ENCODE measurements at regions not wholly inside any gene's neighbourhood (a gene's known extent, or its start where the extent isn't known, plus 50 kb on each side); places are given as distances from the start of the nearest gene placed in this dataset.

- H3K4me1 Mint-ChIP-seq, result no peaks in the 10 kb centered on the region
- no peak overlapping the region for H3K27ac Mint-ChIP-seq
- DNase-seq (ENCODE audit: low spot score), result no peak
- H3K4me3 Mint-ChIP-seq, result no peak overlapping the region
- ChIA-PET CTCF (no interaction called here), POLR2A (no interaction called here)
- H3K9me3 Mint-ChIP-seq, result peaks cover 10% of the 10 kb centered on the region
- no peaks in the 10 kb centered on the region for H3K36me3 Mint-ChIP-seq
- H3K27me3 Mint-ChIP-seq (ENCODE audit: low read depth), result no peaks in the 10 kb centered on the region; the same call in 1 of the 2 replicates
- no peak for TF ChIP-seq ZNF219 (CRISPR knock-in tag; IDR thresholded peaks at IDR 0.05; ENCODE audit: borderline replicate concordance)
- no peak for TF ChIP-seq TP53 (CRISPR knock-in tag; IDR thresholded peaks at IDR 0.05)
- no peak for TF ChIP-seq GABPB1 (CRISPR knock-in tag; IDR thresholded peaks at IDR 0.05)
- ATAC-seq, result no peak
Measured at GRCh38 chr5:12592228-12592627, 688.0 kb upstream of the CTNND2 start.

- Mint-ChIP-seq H3K27ac (no peak overlapping the region), H3K36me3 (no peaks in the 10 kb centered on the region), H3K4me1 (0 out of 2 replicates have a peak, but pooled peaks cover under 1% of the 10 kb centered on the region), H3K27me3 (ENCODE audit: low read depth) (no peaks in the 10 kb centered on the region; the same call in 1 of the 2 replicates), H3K4me3 (no peak overlapping the region), H3K9me3 (peaks cover 24% of the 10 kb centered on the region)
- ATAC-seq (no peak), DNase-seq (ENCODE audit: low spot score) (no peak)
- ChIA-PET POLR2A (no interaction called here), CTCF (no interaction called here)
- TF ChIP-seq ERG (CRISPR knock-in tag; IDR thresholded peaks at IDR 0.05) (no peak), GRHL2 (CRISPR knock-in tag; IDR thresholded peaks at IDR 0.05; ENCODE audit: insufficient replicate concordance, severe bottlenecking) (no peak), NFE2L1 (CRISPR knock-in tag; IDR thresholded peaks at IDR 0.05) (no peak), MXD4 (CRISPR knock-in tag; IDR thresholded peaks at IDR 0.05; ENCODE audit: borderline replicate concordance) (no peak), HMGA2 (CRISPR knock-in tag; IDR thresholded peaks at IDR 0.05) (no peak), FOXP1 (CRISPR knock-in tag; IDR thresholded peaks at IDR 0.05; ENCODE audit: borderline replicate concordance) (no peak), CTCF (IDR thresholded peaks at IDR 0.05) (no peak), ZNF138 (CRISPR knock-in tag; conservative IDR thresholded peaks at IDR 0.05) (no peak), ZNF396 (CRISPR knock-in tag; IDR thresholded peaks at IDR 0.05; ENCODE audit: borderline replicate concordance) (no peak), ZNF281 (CRISPR knock-in tag; IDR thresholded peaks at IDR 0.05) (no peak)
- TF ChIP-seq, protein P1, sequence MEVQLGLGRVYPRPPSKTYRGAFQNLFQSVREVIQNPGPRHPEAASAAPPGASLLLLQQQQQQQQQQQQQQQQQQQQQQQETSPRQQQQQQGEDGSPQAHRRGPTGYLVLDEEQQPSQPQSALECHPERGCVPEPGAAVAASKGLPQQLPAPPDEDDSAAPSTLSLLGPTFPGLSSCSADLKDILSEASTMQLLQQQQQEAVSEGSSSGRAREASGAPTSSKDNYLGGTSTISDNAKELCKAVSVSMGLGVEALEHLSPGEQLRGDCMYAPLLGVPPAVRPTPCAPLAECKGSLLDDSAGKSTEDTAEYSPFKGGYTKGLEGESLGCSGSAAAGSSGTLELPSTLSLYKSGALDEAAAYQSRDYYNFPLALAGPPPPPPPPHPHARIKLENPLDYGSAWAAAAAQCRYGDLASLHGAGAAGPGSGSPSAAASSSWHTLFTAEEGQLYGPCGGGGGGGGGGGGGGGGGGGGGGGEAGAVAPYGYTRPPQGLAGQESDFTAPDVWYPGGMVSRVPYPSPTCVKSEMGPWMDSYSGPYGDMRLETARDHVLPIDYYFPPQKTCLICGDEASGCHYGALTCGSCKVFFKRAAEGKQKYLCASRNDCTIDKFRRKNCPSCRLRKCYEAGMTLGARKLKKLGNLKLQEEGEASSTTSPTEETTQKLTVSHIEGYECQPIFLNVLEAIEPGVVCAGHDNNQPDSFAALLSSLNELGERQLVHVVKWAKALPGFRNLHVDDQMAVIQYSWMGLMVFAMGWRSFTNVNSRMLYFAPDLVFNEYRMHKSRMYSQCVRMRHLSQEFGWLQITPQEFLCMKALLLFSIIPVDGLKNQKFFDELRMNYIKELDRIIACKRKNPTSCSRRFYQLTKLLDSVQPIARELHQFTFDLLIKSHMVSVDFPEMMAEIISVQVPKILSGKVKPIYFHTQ (CRISPR knock-in tag; IDR thresholded peaks at IDR 0.05), result no peak
- TF ChIP-seq, protein P2, sequence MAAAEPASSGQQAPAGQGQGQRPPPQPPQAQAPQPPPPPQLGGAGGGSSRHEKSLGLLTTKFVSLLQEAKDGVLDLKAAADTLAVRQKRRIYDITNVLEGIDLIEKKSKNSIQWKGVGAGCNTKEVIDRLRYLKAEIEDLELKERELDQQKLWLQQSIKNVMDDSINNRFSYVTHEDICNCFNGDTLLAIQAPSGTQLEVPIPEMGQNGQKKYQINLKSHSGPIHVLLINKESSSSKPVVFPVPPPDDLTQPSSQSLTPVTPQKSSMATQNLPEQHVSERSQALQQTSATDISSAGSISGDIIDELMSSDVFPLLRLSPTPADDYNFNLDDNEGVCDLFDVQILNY (CRISPR knock-in tag; IDR thresholded peaks at IDR 0.05), result no peak
- TF ChIP-seq, protein P3, sequence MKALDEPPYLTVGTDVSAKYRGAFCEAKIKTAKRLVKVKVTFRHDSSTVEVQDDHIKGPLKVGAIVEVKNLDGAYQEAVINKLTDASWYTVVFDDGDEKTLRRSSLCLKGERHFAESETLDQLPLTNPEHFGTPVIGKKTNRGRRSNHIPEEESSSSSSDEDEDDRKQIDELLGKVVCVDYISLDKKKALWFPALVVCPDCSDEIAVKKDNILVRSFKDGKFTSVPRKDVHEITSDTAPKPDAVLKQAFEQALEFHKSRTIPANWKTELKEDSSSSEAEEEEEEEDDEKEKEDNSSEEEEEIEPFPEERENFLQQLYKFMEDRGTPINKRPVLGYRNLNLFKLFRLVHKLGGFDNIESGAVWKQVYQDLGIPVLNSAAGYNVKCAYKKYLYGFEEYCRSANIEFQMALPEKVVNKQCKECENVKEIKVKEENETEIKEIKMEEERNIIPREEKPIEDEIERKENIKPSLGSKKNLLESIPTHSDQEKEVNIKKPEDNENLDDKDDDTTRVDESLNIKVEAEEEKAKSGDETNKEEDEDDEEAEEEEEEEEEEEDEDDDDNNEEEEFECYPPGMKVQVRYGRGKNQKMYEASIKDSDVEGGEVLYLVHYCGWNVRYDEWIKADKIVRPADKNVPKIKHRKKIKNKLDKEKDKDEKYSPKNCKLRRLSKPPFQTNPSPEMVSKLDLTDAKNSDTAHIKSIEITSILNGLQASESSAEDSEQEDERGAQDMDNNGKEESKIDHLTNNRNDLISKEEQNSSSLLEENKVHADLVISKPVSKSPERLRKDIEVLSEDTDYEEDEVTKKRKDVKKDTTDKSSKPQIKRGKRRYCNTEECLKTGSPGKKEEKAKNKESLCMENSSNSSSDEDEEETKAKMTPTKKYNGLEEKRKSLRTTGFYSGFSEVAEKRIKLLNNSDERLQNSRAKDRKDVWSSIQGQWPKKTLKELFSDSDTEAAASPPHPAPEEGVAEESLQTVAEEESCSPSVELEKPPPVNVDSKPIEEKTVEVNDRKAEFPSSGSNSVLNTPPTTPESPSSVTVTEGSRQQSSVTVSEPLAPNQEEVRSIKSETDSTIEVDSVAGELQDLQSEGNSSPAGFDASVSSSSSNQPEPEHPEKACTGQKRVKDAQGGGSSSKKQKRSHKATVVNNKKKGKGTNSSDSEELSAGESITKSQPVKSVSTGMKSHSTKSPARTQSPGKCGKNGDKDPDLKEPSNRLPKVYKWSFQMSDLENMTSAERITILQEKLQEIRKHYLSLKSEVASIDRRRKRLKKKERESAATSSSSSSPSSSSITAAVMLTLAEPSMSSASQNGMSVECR (CRISPR knock-in tag; IDR thresholded peaks at IDR 0.05; ENCODE audit: borderline replicate concordance), result no peak
- TF ChIP-seq, protein P4, sequence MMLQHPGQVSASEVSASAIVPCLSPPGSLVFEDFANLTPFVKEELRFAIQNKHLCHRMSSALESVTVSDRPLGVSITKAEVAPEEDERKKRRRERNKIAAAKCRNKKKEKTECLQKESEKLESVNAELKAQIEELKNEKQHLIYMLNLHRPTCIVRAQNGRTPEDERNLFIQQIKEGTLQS (CRISPR knock-in tag; conservative IDR thresholded peaks at IDR 0.05), result no peak
- TF ChIP-seq, protein P5, sequence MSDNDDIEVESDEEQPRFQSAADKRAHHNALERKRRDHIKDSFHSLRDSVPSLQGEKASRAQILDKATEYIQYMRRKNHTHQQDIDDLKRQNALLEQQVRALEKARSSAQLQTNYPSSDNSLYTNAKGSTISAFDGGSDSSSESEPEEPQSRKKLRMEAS (CRISPR knock-in tag; IDR thresholded peaks at IDR 0.05), result no peak
Measured at GRCh38 chr5:12586406-12586805, 682.2 kb upstream of the CTNND2 start.

Measured in WTC11 (cell line).